EL (cell line): ENCODE measurements at regions not wholly inside any gene's neighbourhood (a gene's known extent, or its start where the extent isn't known, plus 50 kb on each side); places are given as distances from the start of the nearest gene placed in this dataset.

Source experiments
- DNase-seq: peaks from one replicate; pipeline ENCODE4 v3.0.0-alpha.2; 2016

DNA sequence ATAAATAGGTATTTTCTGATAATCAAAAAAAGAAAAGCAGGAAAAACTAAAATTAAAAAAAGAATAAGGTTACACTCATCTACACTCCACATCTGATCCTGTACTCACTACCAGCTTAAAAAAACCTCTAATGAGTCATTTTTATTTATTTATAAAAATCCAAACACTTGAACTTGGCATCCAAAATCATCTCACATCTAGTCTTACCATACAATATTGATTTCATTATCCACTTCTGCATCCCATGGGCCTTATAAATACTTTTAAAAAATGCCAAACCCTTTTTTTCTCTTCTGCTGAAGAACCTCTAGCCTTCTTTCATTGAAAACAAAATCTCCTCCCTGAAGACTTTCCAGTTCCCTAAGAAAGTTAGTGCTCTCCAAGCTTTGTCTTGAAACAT is 109.7 kb downstream of the TMTC3 start:
- DNase-seq = no peak

DNA sequence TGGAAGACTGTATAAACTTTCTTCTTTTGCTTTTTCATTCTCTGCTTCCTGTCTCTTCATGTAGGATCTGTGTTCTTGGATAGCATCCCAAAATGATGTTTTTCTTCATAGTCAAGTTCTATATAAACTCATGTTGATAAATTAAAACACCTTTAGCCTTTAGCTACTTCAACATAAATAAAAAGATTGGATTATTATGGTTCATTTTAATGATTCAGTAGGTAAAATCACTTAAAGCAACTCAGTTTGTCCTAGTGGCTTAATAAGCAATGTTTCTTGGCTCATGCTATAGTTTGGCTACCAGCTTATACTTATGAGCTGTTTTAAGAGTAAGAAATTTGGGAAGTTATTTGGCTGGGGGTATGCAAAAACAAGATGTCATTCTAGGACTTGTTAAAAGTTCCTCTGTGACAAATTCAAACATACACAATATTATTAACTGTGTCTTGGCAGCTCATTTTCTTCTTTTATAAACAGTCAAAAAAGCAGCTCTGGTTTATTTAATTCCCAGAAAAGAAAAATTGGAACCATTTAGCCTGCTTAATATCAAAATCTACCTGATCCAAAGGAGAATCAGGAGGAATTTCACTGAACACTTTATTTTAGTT is 111.4 kb downstream of the TMTC3 start:
- DNase-seq = no peak

DNA sequence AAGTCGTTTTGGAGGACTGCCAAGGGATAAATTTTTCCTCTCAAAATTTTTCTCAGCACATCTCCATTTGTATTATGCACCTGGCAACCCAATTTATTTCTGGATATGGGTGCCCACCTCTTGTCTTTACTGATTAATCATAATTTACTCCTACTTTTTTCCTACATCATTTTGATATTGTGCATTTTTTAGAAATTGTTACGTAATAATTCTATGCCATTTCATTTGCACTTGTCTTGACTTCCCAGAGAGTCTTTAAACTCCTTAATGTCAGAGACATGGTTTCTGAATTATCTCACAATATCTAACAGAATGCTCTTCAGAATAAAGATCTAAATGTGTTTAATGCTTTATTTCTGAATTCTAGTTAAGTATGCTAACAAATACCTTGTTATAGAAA is 113.1 kb downstream of the TMTC3 start:
- DNase-seq = no peak

DNA sequence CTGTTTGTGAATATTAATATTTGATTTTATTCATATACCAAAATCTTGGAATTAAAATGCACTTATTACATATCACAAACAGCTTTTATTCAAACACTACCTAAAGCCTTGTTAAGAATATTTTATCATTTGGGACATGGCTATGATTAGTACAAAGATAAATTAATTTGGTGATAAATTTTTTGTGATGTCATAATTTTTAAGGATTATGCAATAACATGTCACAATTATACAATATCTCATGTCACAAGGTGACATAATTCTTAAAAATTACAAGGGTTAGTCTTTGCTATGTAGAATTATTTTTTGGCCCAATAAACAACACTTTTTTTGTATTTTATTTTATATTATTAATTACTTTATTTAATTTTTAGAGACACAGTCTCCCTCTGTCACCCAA is 113.7 kb downstream of the TMTC3 start:
- DNase-seq = no peak

DNA sequence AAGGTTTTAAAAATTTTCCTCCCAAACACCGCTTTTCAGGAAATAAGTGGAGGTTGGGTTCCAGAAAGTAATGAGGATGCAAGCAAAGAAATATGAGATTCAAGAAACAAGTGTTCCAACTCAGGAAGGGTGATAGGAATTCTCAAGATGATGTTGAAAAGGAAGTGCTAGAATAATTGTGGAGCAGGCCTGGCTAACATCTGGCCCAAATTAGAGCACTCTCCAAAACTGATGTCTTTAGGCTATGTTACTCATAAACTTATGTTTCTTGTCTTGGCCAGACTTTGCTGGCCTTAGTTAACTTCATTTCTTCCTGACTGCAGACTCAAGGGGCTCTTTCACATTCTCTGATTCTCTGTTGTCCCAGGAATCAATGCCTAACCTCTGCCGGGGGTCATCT is 116.3 kb downstream of the TMTC3 start:
- peak; percentile 76 for DNase-seq

DNA sequence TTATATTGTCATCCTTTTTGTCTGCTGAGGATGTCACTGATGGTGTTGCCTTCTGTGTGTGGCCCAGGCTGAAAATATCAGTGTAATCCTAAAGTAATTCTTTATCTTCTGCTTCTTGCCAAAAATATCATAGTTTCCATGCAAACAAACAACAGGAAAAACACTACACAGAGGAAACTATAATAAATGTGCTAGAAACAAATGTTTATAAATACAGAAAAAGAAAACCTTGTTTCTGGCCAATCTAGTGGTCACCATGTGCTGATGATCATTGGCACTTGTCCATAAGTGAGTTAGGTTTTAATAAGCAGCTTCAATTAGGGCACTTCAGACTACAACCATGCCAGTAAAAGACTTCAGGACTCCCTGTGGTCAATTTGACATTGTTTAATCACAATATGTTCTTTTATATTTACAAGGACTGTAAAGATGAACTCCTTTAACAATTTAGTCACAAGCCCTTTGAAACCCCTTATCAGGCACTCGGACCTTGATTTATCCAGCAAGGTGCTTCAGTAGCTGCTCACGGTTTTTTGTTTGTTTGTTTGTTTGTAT is 124.8 kb downstream of the TMTC3 start:
- DNase-seq = no peak

GRCh38 chr12:88267630-88268029 is 125.5 kb downstream of the TMTC3 start:
- DNase-seq = no peak

DNA sequence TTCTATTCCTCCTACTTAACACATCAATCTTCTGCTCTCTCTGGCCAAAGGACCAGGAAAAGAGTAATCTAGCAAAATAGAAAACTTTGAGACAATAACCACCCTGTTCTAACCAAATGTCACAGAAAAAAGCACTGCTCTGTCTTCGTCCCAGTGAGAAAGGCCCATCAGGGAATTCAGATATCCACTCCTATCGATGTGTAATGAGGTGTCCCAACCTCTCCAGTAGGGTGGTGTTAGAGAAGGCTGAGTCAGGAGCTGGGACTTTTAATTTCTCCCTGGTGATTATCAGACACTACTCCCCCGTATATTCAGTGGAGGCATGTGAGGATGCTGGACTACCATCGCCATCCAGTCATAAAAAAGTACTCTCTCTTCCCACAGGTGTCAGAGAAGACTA is 130.3 kb downstream of the TMTC3 start:
- no peak for DNase-seq

- no peak for DNase-seq
Observed at GRCh38 chr12:88273450-88273849, 131.3 kb downstream of the TMTC3 start.

GRCh38 chr12:88273875-88274274 is 131.8 kb downstream of the TMTC3 start:
- DNase-seq = no peak

GRCh38 chr12:88291498-88292131 is 149.5 kb downstream of the TMTC3 start:
- no peak for DNase-seq

DNA sequence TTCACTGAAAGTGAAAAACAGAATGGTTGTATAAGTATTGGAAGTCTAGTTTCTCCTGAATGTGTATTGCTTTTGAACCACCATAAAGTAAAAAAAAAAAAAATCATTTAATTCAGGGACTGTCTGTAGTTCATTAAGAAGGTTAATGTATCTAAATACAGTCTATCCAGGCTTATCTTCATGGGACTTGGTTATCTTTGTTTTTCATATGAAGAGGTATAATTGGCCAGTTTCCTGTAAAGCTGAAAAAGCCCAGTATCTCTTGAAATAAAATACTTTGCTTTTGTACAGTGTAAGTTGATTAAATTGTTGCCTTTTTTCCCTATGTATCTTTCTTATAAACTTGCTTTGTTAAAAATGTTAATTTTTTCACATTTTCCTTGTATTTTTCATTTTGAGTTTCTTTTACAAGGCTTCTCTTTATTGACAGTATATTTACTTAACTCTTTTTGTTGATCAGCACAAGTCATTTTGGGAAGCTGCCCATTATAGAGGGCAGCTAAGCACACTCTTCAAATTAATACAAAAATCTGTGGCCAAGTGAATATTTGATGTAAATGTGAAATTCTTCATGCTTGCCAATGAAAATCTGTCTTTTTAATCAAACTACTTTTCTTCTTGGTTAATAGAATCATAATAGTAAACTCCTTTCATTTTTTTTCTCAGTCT is 156.0 kb downstream of the TMTC3 start:
- DNase-seq = no peak

DNA sequence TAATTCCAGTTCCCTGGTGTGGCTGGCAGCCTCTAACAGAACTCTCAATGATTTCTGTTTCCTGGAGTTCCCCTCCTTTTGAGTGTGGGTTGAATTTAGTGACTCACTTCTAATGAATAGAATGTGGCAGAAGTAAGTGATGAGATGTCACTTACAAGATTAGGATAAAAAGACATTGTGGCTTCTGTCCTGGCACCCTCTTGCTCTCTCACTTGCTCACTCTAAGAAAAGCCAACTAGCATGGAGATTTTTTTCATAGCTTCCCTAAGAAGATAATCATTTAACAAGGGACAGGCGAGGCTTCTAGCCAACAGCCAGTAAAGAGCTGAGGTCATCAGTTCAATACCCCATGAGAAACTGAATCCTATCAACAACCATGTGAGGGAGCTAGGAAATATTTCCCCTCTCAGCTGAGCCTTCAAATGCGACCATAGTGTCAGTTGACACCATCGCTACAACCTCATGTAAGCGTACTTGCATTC is 156.7 kb downstream of the TMTC3 start:
- peak; percentile 78 for DNase-seq

GRCh38 chr12:88299567-88300101 is 157.5 kb downstream of the TMTC3 start:
- DNase-seq = peak; percentile 99

GRCh38 chr12:88300931-88301330 is 158.8 kb downstream of the TMTC3 start:
- DNase-seq = no peak

DNA sequence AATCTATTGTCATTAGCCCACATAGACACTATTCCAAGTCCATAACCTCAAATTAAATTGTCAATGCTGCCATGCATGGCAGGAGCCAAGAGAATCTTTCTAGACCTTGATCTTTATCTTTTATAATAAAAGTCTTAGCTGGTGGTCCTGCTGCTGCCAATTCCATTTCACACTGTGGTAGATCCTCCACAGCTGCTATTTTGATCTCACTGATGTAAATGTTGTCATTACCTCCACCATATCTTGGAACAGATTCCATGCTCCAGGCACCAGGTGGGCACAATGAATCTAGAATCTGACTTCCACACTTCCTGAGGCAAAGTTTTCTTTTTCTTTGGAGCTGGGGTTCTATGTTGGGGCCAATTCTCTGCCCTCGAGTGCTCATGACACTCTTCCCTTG is 161.2 kb downstream of the TMTC3 start:
- no peak for DNase-seq

DNA sequence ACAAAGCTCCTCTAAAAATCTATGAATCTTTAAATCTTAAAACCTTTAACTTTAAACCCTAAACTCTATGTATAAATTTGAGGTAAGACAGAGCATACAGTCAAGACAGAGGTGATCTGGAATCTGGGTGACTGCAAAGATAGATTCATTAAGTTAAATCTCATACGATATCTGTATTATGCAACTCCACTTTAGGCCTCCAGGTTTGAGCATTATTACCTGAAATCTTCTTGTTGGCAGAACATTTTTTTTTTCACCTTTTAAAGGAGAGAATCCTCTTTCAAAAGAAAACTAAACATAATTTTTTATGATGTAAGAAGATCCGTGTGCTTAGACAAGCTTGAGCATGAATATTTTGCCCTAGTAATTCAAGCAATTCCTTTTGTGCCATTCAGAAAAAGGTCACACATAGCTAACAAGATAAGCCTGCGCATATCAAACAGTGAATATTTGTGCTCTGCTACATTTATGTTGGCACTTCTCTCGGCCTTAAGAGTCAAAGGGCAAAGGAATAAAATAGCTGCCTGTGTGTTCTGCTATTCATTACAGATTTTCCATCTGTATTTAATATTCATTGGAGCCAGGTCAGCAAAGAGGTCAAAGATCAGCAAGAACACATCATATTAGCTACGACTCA is 163.3 kb downstream of the TMTC3 start:
- DNase-seq = no peak

GRCh38 chr12:88306471-88307069 is 164.5 kb downstream of the TMTC3 start:
- DNase-seq = no peak

DNA sequence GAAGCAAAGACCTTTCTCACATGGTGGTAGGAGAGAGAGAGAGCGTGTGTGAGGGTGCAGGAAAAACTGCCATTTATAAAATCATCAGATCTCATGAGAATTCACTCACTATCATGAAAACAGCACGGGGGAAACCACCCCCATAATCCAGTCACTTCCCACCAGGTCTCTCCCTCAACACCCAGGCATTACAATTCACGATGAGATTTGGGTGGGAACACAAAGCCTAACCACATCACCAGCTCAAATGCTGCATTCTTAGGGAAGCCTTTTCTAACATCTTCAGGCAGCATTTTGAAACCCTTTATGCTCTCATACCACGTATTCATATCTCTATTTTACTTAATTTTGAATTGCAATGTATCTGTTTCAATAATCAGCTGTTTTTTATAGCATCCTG is 165.9 kb downstream of the TMTC3 start:
- DNase-seq = peak; percentile 30

DNA sequence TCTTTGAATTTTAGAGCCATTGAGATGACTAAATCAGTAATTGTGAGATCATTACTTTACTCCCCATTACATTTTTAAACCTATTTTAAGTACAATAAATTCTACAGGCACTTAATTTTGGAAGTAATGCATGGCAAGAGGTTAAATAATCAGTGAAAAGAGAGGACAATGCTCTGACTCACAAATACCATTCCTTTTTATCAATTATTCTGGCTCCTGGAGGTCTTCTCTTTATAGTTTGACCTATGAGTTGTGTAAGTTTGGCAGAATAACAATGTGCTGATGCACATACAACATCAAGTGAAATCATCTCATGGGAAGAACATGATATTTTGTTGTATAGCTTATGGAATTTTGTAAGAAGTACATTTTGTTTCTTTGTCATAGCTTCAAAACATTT is 166.7 kb downstream of the TMTC3 start:
- peak; percentile 95 for DNase-seq

DNA sequence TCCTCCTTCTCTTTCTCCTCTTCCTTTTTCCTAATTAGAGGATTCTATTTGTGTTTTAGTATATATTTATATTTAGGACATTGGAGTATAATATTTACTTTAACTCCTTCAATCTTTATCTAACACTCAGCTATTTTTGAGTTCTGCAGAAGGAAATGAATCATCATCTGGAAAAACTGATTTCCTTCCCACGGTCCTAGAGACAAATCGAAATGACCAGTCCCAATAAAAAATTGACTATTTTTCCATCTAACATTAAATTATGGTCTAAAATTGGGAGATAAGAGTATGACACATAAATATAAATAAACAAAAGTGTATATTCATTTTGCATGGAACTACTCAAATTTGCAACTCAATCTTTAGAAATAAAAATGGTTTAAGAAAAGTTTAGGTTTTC is 167.4 kb downstream of the TMTC3 start:
- DNase-seq = peak; percentile 83

DNA sequence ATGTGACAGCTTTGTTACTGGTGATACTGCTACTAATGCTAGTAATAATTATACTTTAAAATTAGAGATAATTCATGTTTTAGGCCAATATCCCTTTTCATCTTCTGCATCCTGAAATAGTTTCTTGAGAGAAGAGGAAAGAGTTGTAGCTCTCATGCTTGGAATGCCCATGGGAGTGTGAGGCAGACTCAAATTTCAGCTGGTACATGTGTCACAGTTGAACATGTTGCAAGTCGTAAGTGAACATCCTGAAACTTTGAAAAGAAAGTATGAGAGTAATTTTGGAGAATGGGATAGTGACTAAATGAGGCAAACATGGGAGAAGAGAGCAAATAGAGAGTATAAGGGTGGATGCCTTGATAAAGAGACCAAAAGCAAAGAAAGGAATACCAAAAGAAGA is 168.0 kb downstream of the TMTC3 start:
- peak; percentile 81 for DNase-seq

DNA sequence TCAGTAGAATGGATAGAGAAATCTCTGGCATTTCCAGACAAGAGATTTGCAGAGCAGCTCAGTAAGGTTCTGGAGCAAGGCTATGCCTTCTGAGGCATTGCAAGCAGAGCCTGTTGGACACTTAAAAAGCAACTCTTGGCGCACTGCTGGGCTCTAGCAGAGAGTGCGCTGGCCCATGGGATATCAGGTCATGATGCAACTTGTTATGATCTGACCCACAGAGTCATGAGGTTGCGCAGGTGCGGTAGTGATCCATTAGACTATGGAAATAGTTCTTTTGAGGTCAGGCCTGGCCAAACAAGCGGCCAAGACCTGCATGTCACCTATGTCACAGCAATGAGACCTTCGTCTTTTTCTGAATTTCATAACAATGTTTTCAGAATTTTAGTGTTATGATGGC is 168.6 kb downstream of the TMTC3 start:
- DNase-seq = no peak
